Neural crest cell (in vitro differentiated cells): ENCODE measurements at regions not wholly inside any gene's neighbourhood (a gene's known extent, or its start where the extent isn't known, plus 50 kb on each side); places are given as distances from the start of the nearest gene placed in this dataset.

Experiments
- DNase-seq: peaks from one replicate; pipeline ENCODE4 v3.0.0; 2021; ENCODE audit warnings: low read depth, mixed read lengths, low spot score
- H3K27ac Mint-ChIP-seq: one replicate; pipeline ENCODE4 v1.8.0; 2021; ENCODE audit warnings: mild to moderate bottlenecking, mixed read lengths; ENCODE audit not compliant: unreplicated experiment
- H3K27me3 Mint-ChIP-seq: 2 replicates; pipeline ENCODE4 v1.8.0; 2021; ENCODE audit warnings: low read depth, mild to moderate bottlenecking, mixed read lengths
- H3K36me3 Mint-ChIP-seq: 2 replicates; pipeline ENCODE4 v1.8.0; 2021; ENCODE audit warnings: low read depth, mild to moderate bottlenecking, mixed read lengths
- H3K4me1 Mint-ChIP-seq: 2 replicates; pipeline ENCODE4 v1.8.0; 2021; ENCODE audit warnings: mixed read lengths
- H3K4me3 Mint-ChIP-seq: one replicate; pipeline ENCODE4 v1.8.0; 2021; ENCODE audit warnings: mild to moderate bottlenecking, mixed read lengths
- H3K9me3 Mint-ChIP-seq: 2 replicates; pipeline ENCODE4 v1.8.0; 2021; ENCODE audit warnings: mixed read lengths
- TF ChIP-seq, protein P1 (sequence below): fragments of 200-600 bp; sonication (generic); conservative IDR thresholded peaks from 2 replicates; pipeline ENCODE4 v1.5.0; 2021; ENCODE audit warnings: antibody characterized with exemption, mild to moderate bottlenecking

DNA sequence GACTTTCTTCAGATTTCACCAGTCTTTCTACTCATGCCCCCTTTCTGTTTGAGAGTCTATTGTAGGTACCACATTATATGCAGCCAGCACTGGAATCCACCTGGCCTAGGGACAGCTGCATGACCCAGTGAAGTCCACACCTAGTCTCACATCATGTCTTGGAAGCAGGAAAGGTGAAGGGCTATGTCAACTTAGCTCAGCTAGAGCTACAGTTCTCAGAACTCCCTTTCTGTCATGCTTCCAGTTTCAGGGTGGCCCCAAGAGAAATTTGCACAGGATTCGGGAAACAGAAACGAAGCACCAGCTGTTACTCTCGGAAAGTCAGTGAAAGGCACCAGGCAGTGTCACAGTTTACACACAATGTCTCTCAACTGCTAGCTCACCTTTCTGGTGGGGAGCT is 51.6 kb upstream of the NLRP1 start:
- no peaks in the 10 kb centered on the region for H3K9me3 Mint-ChIP-seq
- TF ChIP-seq, protein P1, sequence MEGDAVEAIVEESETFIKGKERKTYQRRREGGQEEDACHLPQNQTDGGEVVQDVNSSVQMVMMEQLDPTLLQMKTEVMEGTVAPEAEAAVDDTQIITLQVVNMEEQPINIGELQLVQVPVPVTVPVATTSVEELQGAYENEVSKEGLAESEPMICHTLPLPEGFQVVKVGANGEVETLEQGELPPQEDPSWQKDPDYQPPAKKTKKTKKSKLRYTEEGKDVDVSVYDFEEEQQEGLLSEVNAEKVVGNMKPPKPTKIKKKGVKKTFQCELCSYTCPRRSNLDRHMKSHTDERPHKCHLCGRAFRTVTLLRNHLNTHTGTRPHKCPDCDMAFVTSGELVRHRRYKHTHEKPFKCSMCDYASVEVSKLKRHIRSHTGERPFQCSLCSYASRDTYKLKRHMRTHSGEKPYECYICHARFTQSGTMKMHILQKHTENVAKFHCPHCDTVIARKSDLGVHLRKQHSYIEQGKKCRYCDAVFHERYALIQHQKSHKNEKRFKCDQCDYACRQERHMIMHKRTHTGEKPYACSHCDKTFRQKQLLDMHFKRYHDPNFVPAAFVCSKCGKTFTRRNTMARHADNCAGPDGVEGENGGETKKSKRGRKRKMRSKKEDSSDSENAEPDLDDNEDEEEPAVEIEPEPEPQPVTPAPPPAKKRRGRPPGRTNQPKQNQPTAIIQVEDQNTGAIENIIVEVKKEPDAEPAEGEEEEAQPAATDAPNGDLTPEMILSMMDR = no peak
- H3K4me1 Mint-ChIP-seq = no peaks in the 10 kb centered on the region
- H3K27ac Mint-ChIP-seq = no peak overlapping the region
- peaks cover 34% of the 10 kb centered on the region for H3K27me3 Mint-ChIP-seq
- no peak for DNase-seq
- no peaks in the 10 kb centered on the region for H3K36me3 Mint-ChIP-seq
- no peak overlapping the region for H3K4me3 Mint-ChIP-seq

DNA sequence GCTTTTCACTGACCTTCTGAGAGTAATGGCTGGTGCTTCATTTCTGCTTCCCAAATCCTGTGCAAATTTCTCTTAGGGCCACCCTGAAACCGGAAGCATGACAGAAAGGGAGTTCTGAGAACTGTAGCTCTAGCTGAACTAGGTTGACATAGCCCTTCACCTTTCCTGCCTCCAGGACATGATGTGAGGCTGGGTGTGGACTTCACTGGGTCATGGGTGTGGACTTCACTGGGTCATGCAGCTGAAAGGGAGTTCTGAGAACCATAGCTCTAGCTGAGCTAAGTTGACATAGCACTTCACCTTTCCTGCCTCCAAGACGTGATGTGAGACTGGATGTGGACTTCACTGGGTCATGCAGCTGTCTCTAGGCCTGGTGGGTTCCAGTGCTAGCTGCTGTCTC is 54.3 kb upstream of the NLRP1 start:
- Mint-ChIP-seq H3K27me3 (peaks cover 29% of the 10 kb centered on the region), H3K27ac (no peak overlapping the region), H3K36me3 (no peaks in the 10 kb centered on the region), H3K9me3 (no peaks in the 10 kb centered on the region), H3K4me3 (no peak overlapping the region), H3K4me1 (no peaks in the 10 kb centered on the region)
- TF ChIP-seq, protein P1 = no peak
- DNase-seq = no peak

GRCh38 chr17:5640726-5641125 is 56.4 kb upstream of the NLRP1 start:
- no peak overlapping the region for H3K4me3 Mint-ChIP-seq
- H3K27ac Mint-ChIP-seq = no peak overlapping the region
- no peak for DNase-seq

GRCh38 chr17:5642752-5643151 is 58.4 kb upstream of the NLRP1 start:
- H3K27me3 Mint-ChIP-seq = peaks cover 13% of the 10 kb centered on the region
- TF ChIP-seq, protein P1 = no peak
- DNase-seq = no peak

More at GRCh38 chr17:5640726-5641125, 56.4 kb upstream of the NLRP1 start:
- TF ChIP-seq, protein P1 = no peak
- no peaks in the 10 kb centered on the region for H3K4me1 Mint-ChIP-seq
- H3K27me3 Mint-ChIP-seq = peaks cover 25% of the 10 kb centered on the region
- H3K36me3 Mint-ChIP-seq = no peaks in the 10 kb centered on the region
- H3K9me3 Mint-ChIP-seq = no peaks in the 10 kb centered on the region

DNA sequence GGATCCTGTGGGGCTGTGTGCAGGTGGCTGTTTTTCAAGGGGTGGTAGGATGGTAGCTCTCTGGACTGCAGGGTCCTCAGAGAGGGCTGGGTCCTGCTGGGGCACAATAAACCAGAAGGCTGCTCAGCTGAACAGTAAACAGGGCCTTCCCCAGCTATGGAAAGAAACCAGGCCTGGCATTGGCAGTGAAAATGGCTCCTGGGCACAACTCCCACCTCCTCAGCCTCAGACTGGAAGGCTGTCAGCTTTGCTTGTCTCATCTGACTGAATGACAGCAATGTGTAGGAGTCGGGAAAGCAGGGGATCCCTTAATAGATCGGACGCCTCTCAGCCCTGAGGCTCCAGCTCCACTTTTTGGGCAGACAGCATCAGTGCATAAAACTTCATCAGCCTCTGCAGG is 59.8 kb upstream of the NLRP1 start:
- no peaks in the 10 kb centered on the region for H3K36me3 Mint-ChIP-seq
- DNase-seq = no peak
- H3K27me3 Mint-ChIP-seq = peaks cover 8% of the 10 kb centered on the region

More at GRCh38 chr17:5642752-5643151, 58.4 kb upstream of the NLRP1 start:
- Mint-ChIP-seq H3K27ac (no peak overlapping the region), H3K9me3 (no peaks in the 10 kb centered on the region), H3K36me3 (no peaks in the 10 kb centered on the region), H3K4me3 (no peak overlapping the region), H3K4me1 (no peaks in the 10 kb centered on the region)

More for the DNA sequence above, 59.8 kb upstream of the NLRP1 start:
- no peak overlapping the region for H3K27ac Mint-ChIP-seq
- TF ChIP-seq, protein P1 = no peak
- no peaks in the 10 kb centered on the region for H3K9me3 Mint-ChIP-seq
- H3K4me3 Mint-ChIP-seq = no peak overlapping the region
- no peaks in the 10 kb centered on the region for H3K4me1 Mint-ChIP-seq
